Activated T-cell treated with anti-CD3 and anti-CD28 coated beads for 24 hours (primary cell): ENCODE measurements at regions not wholly inside any gene's neighbourhood (a gene's known extent, or its start where the extent isn't known, plus 50 kb on each side); places are given as distances from the start of the nearest gene placed in this dataset.
"Not testable (repeated sequence)": the region's sequence is repeated elsewhere in the genome, so short reads cannot be mapped to it uniquely, and the experiment has no call there.

ENCODE experiments used
- DNase-seq: peaks from one replicate; pipeline ENCODE4 v3.0.0-alpha.2; 2020; ENCODE audit warnings: low read depth

- no peak for DNase-seq
Observed at GRCh38 chr2:34178482-34178881, 579.4 kb upstream of the FAM98A start.

DNA sequence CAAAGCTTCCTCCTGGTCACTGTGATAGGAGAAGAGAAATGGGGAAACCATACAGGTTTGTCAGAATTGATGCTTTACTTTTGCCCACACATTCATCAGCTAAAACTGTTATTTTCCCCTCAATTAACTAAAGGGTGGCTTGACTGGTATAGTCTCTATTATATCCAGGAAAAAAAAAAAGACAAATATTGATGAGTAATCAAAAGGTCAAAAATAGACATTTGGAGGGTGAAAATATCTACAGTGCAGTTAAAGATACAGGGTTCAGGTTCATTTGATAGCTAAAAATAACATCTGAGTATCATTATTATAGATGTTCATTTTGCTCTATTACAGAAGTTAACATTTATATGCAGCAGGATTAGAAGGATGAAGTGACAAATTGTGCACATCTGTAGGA is 577.6 kb upstream of the FAM98A start:
- no peak for DNase-seq

GRCh38 chr2:34174506-34174905 is 575.4 kb upstream of the FAM98A start:
- no peak for DNase-seq

DNA sequence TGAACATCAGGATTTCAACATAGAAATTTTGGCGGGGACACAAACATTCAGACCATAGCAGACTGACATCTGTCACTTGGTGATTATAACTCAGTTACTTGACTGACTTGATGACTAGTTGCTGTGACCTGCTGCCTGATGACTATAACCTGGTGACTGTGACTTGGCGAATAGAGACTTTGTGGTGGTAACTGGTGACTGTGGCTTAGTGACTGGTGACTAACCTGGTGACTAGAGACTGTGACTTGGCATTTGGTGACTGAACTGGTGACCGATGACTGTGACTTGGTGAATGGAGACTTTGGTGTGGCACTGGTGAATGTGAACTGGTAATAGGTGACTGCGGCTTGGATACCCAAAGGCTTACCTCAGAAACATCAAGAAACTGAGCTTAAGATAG is 563.1 kb upstream of the FAM98A start:
- DNase-seq = no peak

DNA sequence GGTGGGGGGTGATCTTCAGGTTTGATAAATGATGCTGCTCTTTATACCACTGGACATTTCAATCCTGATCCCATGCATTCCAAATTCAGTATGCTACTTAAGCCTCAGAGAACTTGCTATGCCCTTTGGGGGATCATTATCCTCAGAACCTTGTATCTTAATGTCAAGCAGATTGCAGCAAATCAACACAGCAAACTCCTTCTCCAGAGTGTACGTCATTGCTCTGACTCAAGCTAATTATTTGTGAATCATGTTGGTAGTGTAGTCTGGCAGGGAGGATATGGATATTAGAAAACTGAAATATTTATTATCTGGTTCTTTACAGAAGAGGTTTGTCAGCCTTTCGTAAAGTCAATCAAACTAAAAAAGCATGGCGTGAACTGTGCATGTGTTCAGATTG is 562.5 kb upstream of the FAM98A start:
- no peak for DNase-seq

GRCh38 chr2:34159901-34160300 is 560.8 kb upstream of the FAM98A start:
- no peak for DNase-seq

- DNase-seq = no peak
Observed at GRCh38 chr2:34153484-34153883, 554.4 kb upstream of the FAM98A start.

DNA sequence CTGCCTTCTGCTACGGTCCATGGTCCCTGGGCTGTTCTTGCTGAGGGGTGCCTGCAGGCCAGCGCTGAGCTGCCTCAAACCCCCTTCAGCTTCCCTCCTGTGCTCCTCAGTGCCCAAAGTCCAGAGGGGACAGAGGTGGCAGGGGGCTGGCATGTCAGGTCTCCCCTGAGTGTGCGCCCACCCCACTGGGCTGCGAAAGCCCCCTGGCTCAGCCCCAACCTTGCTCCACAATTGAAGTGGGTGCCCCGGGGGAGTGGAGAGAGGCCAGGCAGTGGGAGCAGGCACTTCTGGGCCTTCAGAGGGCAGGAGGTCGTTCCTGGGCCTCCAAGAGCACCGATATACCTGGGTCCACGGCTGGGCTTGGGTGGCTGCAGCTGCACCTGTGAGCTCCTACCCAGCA is 548.7 kb upstream of the FAM98A start:
- no peak for DNase-seq

DNA sequence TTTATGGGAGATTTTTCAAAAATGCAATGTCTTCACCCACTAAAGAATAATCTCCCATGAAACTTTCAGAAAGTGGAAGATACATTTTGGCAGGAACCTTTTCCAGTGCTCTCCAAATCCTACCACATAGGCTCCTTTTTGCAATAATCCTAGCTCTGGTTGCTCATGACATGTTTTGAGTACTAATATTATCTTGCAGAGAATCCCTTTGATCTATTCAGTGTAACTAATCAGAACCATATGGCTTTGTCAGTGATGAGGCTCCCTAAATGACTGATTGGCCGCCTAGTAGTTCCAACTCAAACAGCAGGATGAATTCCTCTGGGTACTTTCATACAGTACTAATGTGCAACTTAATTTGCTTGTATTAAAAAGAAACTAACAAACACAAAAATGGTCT is 544.0 kb upstream of the FAM98A start:
- no peak for DNase-seq

GRCh38 chr2:34142531-34143008 is 543.5 kb upstream of the FAM98A start:
- DNase-seq = not testable (repeated sequence)

- not testable (repeated sequence) for DNase-seq
Observed at GRCh38 chr2:34133065-34133464, 534.0 kb upstream of the FAM98A start.

DNA sequence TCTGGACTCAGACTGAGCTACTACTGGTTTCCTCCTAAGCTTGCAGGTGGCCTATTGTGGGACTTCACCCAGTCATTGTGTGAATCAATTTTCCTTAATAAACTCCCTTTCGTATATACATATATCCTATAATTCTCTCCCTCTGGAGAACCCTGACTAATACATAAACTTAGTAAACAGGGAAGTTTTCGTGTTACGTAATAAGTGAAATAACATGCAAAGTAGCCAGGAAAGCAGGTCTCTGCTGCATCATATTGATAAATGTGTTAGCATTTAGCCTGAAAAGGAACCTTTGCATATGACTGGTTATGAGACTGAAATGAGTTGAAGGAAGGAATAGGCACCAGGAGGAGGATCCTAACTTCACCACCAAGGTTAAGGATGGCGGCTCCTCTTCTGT is 527.2 kb upstream of the FAM98A start:
- DNase-seq = no peak

DNA sequence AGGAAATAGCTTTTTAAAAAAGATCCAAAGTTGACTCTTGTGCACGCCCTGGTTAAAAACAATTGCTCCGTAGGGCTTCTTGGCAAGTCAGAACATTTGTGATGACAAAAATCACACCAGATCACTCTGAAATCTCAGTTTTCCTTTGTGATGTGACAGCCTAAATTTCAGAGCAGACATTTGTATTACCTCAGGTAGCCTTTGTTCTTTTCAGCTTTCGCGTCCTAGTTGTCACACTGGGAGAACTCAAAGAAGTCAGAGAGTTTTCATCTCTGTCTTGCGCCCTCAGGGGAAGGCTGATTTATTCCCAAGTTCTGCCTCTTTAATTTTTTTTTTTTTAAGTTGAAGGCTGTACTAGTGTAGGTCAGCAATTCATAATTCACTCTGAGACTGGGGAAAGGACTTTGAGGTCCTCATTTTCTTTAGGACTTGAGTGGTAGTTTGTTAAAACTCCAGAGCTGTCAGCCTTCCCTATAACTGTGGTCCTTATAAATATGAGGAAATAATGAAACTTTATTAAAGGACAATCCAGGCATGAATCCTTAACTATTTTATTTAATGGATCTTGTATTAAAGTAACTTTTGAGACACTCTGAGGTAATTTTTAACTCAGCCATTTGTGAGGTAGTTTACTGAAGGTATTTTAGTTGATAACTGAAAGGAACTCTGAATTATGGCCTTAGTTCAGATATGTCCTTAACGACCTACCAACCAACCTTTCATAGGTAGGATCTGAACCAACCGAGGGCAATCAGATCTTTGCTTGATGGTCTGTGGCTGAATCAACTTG is 525.1 kb upstream of the FAM98A start:
- DNase-seq = no peak

DNA sequence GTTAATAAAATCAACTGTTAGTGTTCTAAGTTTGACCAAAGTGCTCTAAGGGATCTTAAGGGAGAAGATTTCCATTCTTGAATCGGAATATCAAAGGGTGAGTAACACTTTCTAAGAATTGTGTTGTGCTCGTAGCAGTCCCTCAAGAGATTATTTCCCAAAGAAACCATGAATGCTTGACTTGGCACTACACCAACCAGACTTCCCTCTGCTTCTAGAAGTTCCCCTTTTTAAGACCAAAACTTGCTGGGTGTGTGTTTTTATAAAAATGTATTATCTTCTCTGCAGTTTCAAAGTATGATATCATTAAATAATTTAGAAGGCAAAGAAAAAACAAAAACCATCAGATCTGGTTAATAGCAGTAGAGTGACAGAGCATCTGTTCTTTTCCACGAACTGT is 522.0 kb upstream of the FAM98A start:
- DNase-seq = no peak

GRCh38 chr2:34115076-34115475 is 516.0 kb upstream of the FAM98A start:
- no peak for DNase-seq

DNA sequence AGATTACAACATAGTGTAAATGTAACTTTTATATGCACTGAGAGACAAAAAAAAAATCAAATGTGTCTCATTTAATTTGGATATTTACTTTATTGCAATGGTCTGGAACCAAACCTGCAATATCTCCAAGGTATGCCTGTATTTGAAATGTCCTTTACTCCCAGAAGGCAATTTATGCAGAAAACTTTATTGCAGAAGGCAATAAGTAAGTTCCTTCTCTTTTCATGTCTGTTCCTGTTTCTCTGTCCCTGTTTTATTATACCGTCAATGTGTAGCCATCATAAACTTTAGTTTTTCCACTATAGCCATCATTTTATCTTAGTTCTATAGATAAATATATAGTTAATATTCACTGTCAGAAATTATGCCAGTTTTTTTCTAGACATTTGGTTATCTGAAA is 513.1 kb upstream of the FAM98A start:
- DNase-seq = no peak

- DNase-seq = no peak
Observed at GRCh38 chr2:34110392-34110791, 511.3 kb upstream of the FAM98A start.

DNA sequence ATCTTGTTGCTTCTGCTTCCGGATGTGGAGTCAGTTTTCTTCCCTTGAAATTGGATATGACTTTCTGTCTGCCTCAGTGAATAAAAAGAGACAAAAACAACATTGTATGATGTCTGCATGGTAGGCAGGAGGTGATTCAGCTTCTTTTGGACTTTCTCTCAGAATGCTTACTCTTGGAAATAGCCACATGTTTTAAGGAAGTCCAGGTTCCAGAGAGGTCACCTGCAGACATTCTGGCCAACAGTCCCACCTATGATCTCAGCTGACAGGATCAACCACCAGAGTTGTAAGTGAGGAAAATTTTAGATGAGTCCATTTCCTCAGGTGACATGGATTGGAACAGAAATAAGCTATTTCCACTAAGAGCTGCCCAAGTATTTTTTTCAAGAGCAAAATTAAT is 508.7 kb upstream of the FAM98A start:
- no peak for DNase-seq

DNA sequence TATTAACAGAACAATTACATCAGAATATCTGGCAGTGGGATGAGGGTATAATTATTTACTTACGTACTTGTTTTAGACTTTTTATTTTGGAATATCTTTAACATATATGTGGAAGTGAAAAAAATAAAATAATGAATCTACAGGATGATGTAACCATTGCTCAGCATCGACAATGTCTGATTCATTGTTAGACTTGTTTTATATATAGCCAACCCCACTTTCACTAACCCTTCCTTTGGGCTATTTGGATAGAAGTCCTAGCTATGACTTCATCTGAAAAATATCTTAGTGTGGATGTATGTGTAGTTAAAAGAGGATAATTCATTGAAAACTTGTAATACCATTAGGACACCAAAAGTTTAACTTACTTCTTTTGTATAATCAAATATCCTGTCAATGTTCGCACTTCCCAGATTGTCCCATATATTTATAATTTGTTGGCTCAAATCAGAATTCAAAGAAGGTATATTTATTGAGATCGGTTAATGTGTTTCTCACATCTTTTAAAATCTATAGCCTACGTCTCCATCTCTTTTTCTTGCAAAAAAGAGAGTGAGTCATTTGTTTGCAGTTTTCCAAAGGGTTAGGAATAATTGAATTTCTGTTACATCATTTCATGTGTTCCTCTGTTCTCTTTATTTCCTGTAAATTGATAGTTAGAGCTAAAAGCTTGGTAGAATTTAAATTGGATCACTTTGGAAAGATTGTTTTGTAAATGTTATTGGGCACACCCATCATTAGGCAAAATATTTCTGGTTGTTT is 506.1 kb upstream of the FAM98A start:
- no peak for DNase-seq

DNA sequence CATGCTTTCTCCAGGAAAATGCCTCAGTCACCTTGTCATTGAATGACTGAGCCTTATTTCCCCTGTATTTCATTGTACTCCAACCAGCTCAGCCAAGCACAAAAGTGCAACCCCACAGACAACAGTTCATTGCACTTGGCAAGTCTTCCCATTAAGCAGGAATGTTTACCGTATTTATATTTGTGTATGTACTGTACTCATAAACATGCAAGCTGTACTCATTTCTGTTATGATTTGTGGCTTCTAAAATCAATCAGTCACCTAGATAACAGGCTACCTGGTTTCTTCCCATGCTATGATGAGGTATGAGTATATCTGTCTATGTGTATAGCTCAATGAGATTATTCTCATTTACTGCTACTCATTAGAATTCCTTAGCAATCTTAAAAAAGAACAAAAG is 505.5 kb upstream of the FAM98A start:
- no peak for DNase-seq

DNA sequence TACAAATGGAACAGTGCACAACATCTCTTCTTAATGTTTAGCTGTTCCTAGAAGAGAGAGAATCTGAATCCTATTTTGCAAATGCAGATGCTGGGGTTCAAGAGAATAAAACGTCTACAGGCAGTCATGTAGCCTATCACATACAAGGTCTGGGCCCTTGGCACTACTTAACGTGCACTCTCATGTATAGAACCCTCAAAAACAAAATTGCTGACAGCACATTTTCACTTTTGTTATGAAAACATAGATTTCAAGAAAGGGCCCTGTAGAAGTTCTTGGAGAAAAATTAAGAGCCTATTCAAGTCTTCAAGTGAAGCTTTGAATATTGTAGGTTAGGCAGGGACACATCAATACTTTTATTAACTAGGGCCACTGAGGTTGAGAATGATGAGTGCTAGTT is 504.3 kb upstream of the FAM98A start:
- no peak for DNase-seq

DNA sequence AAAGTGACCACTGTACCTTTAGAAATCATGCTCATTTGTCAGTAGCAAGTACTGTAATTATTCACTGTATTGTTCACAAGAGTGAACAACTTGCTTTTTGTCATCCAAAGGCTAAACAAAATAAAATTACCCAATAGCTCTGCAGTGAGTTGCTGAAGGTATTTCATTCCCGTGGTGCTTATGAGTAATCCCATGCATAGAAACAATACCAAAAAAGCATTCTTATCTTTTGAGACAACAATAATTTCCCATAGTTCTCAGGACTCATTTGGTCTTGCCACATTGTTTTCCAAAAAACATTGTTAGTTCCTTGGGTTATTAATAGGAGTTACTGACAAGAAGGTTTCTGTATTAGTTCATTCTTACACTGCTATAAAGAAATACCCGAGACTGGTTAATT is 503.2 kb upstream of the FAM98A start:
- no peak for DNase-seq

DNA sequence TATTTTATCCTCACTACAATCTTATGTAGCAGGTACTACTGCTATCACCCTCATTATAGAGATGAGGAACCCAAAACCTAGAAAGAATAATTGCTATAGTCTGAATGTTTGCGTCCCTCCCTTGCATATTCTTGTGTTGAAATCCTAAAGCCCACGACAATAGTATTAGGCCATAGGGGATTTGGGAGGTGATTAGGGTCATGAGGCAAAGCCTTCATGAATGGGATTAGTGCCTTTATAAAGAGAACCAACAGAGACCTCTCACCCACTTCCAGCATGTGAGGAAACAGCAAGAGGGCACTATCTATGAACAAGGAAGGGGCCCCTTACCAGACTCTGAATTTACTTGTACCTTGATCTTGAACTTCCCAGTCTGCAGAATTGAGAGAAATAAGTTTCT is 500.3 kb upstream of the FAM98A start:
- DNase-seq = no peak

GRCh38 chr2:34098256-34098655 is 499.2 kb upstream of the FAM98A start:
- no peak for DNase-seq
